ENCODE measurements at regions not wholly inside any gene's neighbourhood (a gene's known extent, or its start where the extent isn't known, plus 50 kb on each side); places are given as distances from the start of the nearest gene placed in this dataset.
"Not testable (repeated sequence)": the region's sequence is repeated elsewhere in the genome, so short reads cannot be mapped to it uniquely, and the experiment has no call there.

DNA sequence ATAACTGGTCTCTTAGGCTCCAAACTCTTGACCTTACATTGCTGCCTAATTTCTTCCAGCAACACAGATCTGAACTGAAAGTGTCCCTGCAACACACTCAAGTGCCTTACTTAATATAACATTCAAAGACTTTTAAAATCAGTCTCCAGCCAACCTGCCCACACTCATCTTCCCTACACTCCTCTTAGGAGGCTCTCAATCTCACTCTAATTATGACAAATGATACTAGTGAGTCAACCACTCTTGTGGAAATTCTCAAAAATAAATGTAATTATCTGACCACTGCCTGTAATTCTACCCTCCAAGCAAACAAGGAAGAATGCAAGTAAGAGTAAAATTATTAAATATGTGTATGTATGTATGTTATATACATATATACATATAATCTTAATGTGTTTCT lies 348.1 kb upstream of the MIR17HG start:
- DNase-seq (ENCODE audit: low read depth), result no peak

DNA sequence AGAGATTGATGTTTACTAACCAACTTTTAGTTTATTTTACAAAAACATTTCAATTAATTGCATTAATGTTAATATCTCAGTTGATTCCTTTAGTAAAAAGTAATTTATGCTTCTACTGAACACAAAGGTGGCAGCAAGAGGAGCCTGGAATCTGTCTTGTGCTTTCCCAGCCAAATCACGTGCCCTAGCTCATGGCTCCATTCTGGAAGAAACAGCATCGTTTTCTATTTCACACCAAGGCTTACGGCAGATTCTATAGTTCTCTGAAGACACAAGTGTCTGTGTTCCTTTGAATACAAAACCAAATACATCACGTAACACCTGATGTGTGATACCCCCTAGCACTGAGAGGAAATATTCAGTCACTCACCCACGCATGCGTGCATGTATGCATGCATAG lies 346.1 kb upstream of the MIR17HG start:
- DNase-seq (ENCODE audit: low read depth), result no peak

DNA sequence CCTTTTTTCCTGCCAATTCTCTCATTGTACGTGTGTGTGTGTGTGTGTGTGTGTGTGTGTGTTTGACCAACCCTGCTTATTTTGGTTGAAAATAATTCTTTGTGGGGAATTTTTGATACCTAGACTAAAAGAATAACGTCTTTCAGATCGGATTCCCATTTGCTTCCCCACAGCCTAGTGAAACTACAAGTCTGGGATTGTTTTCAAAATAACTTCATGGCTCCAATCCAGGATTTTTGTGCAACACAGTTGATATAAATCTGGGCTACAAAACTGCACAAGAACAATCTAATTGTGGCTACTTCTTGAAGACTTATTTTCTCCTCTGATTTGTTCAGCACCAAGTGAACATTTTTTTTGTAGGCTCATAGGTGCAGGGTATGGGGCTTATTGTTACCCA lies 332.8 kb upstream of the MIR17HG start:
- DNase-seq (ENCODE audit: low read depth), result peak; percentile 36

DNA sequence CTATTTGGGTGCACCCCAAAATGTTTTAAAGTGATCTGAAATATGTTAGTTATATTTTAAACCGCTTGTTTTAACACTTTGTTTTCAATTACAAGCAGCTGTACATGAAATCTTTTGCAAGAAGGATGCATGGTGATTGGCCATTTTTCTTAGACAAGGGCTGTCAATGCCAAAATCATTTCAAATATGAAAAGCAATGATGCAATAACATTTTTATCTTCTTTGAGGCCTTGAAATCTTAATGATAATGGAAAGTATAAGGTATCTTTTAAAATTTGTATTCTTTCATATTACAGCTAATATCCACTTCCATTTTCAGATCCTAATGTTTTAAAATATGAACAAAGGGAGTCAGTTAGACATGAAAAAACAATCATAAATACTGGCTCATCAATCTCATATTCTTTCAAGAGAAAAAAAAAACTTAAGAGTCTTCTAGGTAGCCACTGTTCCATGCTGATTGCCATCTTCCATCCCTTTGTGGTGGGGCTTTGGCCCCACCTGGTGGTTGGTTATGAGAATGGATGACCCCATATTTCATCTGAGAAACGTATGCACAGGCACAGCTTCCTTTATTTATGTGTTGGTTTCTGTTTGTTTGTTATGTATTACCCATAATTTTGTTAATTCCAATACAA lies 330.3 kb upstream of the MIR17HG start:
- DNase-seq (ENCODE audit: low read depth), result no peak

DNA sequence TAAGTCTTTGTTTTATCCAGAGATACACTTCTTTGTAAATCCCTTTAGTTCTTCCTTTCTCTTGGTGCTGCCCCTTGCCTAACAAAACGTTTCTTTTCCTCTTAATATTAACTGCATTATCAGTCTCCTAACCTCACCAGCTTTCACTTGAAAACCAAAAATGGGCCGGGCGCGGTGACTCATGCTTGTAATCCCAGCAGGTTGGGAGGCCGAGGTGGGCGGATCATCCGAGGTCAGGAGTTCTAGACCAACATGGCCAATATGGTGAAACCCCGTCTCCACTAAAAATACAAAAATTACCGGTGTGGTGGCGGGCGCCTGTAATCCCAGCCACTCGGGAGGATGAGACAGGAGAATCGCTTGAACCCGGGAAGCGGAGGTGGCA lies 329.8 kb upstream of the MIR17HG start:
- DNase-seq (ENCODE audit: low read depth), result no peak

DNA sequence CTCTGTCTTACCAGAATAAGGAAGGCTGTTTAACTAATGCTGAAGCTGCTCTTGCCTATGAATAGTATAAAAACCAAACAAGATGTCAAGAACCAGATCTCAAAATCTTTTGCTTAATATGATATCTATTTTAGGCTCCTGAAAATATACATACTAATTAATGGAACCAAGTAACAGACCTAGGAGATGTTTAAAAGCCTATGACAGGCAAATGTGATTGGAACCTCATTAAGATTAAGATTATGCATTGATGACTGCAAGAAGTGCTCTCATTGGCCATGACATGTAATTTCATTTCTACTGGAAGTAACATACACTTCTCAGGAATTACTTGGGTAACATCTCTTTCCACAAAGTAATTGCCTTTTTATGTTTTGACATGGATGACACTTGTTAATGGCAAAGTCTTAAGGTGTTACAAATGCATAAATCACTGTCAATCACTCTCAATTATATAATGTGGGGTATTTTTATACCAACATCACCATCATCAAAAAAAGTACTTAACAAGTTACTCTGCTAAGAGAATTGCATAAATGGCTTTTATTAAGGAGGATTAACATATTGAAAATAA lies 326.9 kb upstream of the MIR17HG start:
- DNase-seq (ENCODE audit: low read depth), result no peak

DNA sequence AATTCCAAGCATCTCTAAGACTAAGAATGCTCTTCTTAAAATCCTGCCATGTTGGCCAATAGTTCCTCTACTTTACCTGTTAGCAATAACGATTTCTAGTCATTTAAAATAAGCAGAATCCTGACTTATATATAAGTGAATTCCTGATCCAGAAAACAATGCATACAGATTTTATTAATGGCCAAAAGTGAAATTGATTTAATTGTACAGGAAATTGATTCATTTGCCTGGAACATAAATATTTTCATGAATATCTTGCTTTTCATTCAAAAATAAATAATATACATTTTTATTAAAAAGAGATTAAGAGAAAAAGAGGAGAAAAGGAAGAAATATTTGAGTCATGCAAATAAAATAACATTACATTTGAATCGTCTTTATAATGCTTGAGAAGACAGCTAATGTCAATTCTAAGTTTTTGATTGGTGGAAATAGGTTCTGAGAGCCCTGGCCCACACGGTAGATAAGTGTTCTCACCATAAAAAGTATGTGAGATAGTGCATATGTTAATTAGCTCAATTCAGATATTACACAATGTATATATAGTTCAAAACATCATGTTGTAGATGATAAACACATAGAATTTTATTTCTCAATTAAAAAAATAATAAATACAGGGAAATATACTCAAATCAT lies 323.2 kb upstream of the MIR17HG start:
- no peak for DNase-seq (ENCODE audit: low read depth)

DNA sequence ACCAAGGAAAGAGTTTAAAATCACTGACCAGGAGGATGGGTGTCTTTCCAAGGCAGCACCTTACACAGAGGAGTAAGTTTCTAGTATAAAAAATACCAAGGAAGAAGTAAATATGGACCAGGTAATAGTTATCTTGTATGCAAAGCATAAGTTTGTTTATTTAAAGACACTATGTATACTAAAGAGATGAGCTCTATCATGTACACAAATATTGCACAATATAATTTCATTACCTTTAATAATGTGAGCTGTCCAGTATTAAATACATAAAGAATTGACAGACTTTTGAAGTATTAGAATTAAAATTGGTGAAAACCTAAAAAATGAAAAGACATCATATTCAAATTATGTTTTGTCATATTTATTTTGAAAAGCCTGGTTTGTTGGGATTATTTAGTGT lies 322.0 kb upstream of the MIR17HG start:
- no peak for DNase-seq (ENCODE audit: low read depth)

DNA sequence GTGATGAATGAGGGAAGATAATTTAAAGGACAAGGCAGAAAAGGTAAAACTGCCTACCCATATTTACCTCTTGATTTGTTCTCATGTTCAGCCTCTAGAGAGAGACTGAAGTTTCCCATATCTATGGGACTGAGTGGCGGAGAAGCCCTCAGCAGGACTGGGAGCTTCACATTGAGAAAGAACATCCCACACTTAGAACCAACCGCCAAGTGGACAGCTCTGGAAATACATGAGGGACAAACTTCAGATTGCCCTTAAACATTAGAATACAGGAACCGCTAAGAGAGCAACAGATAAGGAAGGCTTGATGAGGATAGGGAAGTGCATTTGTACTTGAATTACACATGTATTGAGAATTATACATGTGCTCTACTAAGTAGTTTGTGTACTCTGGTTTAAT lies 316.0 kb upstream of the MIR17HG start:
- DNase-seq (ENCODE audit: low read depth), result no peak

DNA sequence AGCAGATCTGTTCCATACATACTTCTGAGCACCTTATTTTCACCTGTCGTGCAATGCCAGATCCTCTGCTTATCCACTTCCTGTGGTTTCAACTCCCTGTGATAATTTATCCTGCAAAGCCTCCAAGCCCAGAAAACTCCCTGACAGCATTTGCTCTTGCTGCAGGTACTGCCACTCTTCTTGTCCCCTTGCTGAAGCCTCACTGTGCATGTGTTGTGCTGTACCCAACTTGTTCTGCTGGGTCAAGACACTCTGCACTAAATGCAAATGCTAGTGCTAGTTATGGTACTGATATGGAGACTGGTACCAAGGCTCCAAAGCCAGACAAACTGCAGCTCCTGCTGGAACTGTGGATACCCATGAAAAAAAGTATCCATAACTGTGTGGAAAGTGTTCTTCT lies 315.4 kb upstream of the MIR17HG start:
- no peak for DNase-seq (ENCODE audit: low read depth)

DNA sequence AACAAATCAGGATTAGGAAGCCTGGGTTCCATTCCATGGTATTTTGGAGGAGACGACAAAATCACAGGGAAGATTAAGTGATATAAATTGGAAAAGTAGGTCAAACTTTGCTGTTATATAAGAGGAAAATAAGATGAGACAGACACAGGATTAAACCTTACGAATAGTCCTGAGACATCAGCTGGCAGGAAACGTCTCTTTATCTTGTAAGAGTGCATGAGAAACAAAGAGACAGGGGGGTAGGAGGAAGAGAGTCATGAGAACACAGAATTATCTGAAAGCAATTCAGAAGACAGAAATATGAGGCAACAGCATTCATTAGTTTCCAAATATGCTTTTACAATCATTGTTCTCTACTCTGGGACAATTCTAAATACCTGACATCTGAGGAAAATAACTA lies 310.6 kb upstream of the MIR17HG start:
- DNase-seq (ENCODE audit: low read depth), result no peak

DNA sequence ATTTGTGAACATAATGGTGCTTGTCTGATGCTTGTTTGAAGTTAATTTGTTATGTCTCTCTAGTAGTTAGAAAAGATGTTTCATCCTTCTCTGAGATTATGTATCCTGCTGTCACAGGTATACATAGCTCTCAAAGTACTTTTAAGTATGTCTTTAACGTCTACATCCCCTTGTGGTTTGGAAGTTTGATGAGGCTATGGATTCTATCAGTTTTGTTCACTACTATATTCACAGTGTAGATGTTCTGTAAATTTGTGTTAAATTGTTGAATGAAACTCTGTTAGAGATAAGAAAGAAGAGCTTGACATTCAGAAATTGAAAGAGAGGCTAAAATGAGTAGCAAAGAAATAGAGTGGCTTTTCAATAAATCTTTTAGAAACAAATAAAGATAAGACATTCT lies 304.6 kb upstream of the MIR17HG start:
- no peak for DNase-seq (ENCODE audit: low read depth)

DNA sequence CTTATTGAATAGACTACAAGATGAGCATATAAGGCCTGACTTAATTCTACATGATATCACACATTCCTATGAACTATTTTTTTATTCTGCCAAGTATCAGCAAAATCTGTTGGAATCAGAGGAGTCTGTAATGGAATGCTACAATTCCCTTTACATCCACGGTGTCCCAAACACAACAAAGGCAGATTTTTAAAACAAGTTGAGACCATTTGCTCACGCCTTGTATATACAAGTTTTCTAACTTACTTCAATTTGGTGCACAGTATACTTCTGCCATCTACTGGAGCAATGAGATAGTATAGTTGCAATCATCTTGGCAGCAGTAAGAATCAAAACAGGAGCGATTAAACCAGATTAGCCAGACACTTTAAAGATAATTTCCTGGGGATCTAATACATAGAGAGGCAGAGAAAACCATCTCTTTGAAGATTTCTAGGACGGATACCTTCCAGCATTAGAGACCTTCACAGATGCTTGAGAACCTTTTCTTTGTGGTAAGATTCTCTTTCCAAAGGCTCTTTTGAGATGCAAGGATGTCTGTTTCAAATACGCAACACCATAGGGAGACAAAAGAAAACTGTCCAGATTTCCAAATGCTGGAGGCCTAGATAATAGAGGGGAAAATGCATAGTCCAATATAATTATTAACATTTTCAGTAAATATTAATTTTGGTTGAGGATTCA lies 302.0 kb upstream of the MIR17HG start:
- DNase-seq (ENCODE audit: low read depth), result no peak

DNA sequence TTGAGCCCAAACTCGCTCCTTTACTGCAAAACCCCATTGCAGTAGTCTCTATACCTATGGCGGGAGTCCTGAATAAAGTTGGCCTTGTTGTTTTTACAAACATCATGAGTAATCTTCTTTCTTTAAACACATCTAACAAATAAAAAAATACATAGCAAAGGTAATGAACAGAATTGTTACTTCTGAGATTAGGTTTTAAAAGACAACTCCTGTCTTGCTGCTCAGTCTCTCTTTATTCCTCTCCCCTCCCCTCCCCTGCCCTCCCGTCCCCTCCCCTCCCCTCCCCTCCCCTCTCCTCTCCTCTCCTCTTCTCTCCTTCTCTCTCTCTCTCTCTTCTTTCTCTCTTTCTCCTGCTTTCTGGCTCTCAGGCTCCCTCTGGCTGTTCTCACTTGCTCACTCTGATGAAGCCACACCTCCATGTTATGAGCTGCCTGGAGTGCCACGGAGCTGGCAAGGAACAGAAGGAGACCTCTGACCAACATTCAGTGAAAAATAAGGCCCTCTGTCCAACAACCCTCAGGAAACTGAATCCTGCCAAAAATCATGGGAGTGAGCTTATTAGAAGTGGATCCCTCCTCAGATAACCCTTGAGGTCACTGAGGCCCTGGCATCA lies 300.7 kb upstream of the MIR17HG start:
- DNase-seq (ENCODE audit: low read depth), result no peak

DNA sequence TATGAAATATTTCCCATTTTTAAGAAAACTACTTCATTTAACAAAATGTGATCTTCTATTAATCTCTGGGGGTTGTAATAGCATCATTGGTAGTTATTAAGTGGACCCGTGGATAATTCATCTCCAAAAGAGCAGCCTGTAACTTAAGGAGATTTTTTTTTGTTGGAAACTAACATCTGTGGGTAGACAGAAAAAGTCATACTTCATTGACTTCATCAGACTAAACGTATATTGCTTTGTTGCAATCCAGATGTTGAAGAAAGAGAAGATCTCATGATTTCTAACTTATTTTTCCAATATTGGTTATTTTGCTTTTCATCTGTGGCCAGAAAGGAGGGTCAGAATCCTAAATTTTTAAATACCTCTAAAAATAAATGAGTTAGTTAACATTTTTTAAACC lies 296.5 kb upstream of the MIR17HG start:
- DNase-seq (ENCODE audit: low read depth), result no peak

DNA sequence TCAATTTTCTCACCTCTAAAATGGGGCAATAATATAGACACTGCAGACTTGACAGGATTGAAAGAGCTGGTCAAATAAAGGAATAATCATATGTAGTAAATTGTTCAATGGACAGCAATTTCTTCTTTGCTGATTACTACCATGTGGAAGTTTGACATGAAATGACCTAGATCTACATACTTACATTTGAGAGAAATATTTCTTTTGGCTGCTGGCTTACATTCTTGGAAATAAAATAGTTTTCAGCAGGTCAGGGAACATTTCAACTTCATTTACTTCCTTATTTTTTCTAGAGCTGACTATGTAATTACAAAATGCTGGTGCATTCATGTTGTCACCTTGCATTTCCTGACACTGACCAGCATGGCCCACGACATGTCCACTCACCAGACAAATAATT lies 294.6 kb upstream of the MIR17HG start:
- DNase-seq (ENCODE audit: low read depth), result no peak

DNA sequence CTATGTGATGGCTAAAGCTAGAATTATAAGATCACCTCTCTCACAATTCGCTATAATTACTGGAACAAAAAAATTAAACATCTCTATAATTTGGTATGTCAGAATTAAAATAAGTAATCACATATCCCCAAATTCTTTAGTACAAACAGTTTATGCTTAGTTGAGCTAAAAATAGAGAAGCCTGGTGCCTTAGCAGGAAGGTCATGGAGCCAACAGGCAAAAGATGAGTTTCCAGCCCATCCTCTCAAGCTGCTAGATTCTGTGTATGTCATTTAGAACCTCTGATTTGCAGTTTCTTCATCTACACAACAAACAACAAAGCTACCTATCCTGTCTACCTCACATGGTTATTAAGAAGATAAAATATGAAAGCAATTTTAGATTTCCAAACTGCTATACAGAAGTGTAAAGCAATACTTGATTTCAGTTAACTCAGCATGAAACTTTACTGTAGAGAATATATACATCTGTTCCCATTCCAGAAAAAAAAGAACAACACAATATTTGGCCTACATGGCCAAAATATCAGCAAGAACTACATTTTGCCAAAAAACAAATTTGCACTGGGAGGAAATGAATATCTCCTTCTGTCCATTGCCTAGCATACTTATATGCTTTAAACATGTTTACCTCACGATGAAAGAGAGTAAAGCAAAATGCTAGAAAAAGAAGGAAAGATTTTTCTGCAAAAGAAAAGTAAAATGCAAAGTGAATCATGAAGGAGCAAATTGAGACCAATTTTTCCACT lies 294.0 kb upstream of the MIR17HG start:
- no peak for DNase-seq (ENCODE audit: low read depth)

DNA sequence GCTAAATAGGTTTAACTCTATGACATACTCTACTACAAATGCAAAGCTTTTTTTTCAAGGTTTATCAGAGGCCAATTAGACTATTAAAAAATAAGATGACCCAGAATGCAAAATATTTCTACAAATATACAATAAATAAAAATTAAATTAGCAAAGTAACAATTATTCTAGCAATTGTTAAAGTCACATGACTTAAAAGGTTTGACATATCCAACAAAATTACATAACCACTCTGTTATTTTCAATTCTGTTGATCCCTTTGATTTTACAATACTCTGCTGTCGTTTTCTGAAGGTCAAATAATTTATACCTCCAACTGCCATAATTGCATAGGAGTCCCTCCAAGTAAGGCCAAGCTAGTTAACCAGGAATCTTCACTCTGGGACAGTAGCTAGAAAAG lies 292.6 kb upstream of the MIR17HG start:
- no peak for DNase-seq (ENCODE audit: low read depth)

DNA sequence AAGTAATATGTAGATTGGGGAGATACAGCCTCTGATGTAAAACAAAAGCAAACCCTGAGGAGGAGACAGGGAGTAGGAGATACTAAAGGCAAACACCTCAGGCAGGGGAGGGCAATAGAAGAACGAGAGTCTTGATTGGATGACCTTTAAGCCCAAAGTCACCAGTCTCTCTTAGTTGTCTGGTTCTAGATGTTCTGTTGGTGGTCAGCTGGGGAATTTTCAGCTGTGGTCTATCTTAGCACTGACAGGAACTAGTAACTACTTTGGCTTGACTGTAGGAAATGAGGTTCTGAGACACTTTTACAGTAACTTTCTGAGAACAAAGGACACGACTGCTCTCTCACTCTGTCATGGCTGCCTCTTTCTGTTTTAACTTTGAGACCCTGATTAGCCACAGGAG lies 290.7 kb upstream of the MIR17HG start:
- DNase-seq (ENCODE audit: low read depth), result no peak

DNA sequence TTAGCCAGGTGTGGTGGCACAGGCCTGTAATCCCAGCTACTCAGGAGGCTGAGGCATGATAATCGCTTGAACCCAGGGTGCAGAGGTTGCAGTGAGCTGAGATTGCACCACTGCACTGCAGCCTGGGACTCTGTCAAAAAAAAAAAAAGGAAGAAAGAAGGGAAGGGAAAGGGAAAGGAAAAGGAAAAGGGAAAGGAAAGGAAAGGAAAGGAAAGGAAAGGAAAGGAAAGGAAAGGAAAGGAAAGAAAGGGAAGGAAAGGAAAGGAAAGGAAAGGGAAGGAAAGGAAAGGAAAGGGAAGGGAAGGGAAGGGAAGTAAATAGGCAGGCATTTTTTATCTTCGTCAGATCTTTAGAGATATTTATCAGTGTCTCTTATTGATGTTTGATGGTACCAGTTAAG lies 290.0 kb upstream of the MIR17HG start:
- not testable (repeated sequence) for DNase-seq (ENCODE audit: low read depth)

DNA sequence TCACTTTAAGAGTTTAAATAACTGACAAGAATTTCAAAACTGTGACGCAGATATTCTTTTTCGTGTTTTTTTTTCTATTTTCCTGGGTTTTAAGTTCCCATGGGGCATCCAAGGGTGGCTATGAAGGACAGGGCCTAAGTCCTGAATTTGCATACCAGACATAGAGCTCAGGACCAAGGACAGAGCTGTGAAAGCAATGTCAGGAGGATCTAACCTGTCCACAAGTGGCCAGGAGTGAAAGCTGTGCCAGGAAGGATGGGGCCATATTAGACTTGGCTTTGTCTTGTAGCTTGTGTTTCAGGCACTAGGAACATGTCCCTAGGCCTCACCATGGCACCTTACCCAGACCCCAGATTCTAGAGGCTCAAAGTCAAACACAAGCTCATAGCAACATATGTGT lies 289.4 kb upstream of the MIR17HG start:
- no peak for DNase-seq (ENCODE audit: low read depth)

DNA sequence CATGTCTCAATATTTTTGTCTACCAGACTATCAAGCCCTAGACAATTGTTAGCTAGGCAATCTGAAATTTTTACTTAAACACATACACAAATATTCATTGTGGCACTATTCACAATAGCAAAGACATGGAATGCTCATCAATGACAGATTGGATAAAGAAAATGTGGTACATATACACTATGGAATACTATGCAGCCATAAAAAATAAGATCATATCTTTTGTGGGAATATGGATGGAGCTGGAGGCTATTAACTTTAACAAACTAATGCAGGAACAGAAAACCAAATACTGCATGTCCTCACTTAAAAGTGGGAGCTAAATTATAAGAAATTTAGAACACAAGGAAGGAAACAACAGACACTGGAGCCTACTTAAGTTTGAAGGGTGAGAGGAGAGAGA lies 288.6 kb upstream of the MIR17HG start:
- DNase-seq (ENCODE audit: low read depth), result no peak

All from forelimb muscle (tissue), 1 donor.